WTC11 (cell line): ENCODE measurements at regions not wholly inside any gene's neighbourhood (a gene's known extent, or its start where the extent isn't known, plus 50 kb on each side); places are given as distances from the start of the nearest gene placed in this dataset.

ENCODE experiments used
- ATAC-seq: fragments of 200-7000 bp; cut with Tn5 transposase; 2 replicates; pipeline ENCODE4 v1.10.0; 2021; ENCODE audit warnings: mild to moderate bottlenecking, moderate library complexity
- CTCF ChIA-PET: fragments of 300-600 bp; sonication (Branson Sonifier 250); formaldehyde crosslinking; loops from one replicate; lab custom pipeline; 2021; ENCODE audit warnings: antibody characterized with exemption; lab: Charles Lee
- POLR2A ChIA-PET: fragments of 350-600 bp; sonication (Branson Sonifier 250); formaldehyde crosslinking; loops from one replicate; lab custom pipeline; 2021; ENCODE audit warnings: antibody characterized with exemption; lab: Charles Lee
- DNase-seq: peaks from one replicate; pipeline ENCODE4 v3.0.0; 2021; ENCODE audit warnings: low spot score
- H3K27ac Mint-ChIP-seq: 2 replicates; pipeline ENCODE4 v1.8.0; 2021; ENCODE audit warnings: mixed read lengths
- H3K27me3 Mint-ChIP-seq: 2 replicates; pipeline ENCODE4 v1.8.0; 2021; ENCODE audit warnings: low read depth, mild to moderate bottlenecking, moderate library complexity, mixed read lengths
- H3K36me3 Mint-ChIP-seq: 2 replicates; pipeline ENCODE4 v1.8.0; 2021; ENCODE audit warnings: mixed read lengths
- H3K4me1 Mint-ChIP-seq: 2 replicates; pipeline ENCODE4 v1.8.0; 2022; ENCODE audit warnings: mixed read lengths
- H3K4me3 Mint-ChIP-seq: 2 replicates; pipeline ENCODE4 v1.8.0; 2021; ENCODE audit warnings: mild to moderate bottlenecking, moderate library complexity, mixed read lengths
- H3K9me3 Mint-ChIP-seq: 2 replicates; pipeline ENCODE4 v1.8.0; 2021; ENCODE audit warnings: mixed read lengths
- AR ChIP-seq: fragments of 250-450 bp; sonication (Bioruptor Pico); IDR thresholded peaks from 2 replicates; pipeline ENCODE4 v1.9.0; 2021; ENCODE audit warnings: mild to moderate bottlenecking
- ATF1 ChIP-seq: sonication (generic); formaldehyde crosslinking; IDR thresholded peaks from 2 replicates; pipeline ENCODE4 v1.8.1; 2023; ENCODE audit warnings: mild to moderate bottlenecking, moderate library complexity, missing genetic modification reagents
- ATF3 ChIP-seq: sonication (generic); formaldehyde crosslinking; conservative IDR thresholded peaks from 2 replicates; pipeline ENCODE4 v1.8.1; 2022; ENCODE audit warnings: mild to moderate bottlenecking, missing genetic modification reagents
- CDX4 ChIP-seq: fragments of 250-450 bp; sonication (Bioruptor Pico); IDR thresholded peaks from 2 replicates; pipeline ENCODE4 v1.9.0; 2021; ENCODE audit warnings: moderate library complexity, mild to moderate bottlenecking, inconsistent platforms, borderline replicate concordance
- MAX ChIP-seq: sonication (generic); formaldehyde crosslinking; IDR thresholded peaks from 2 replicates; pipeline ENCODE4 v1.8.0; 2022; ENCODE audit warnings: mild to moderate bottlenecking, missing genetic modification reagents
- NFE2L1 ChIP-seq: sonication (generic); formaldehyde crosslinking; IDR thresholded peaks from 2 replicates; pipeline ENCODE4 v1.8.1; 2023; ENCODE audit warnings: missing genetic modification reagents
- NR1H2 ChIP-seq: sonication (generic); formaldehyde crosslinking; IDR thresholded peaks from 2 replicates; pipeline ENCODE4 v1.9.0; 2021; ENCODE audit warnings: mild to moderate bottlenecking, moderate library complexity, missing genetic modification reagents
- NR2C2 ChIP-seq: sonication (generic); formaldehyde crosslinking; IDR thresholded peaks from 2 replicates; pipeline ENCODE4 v1.8.0; 2022; ENCODE audit warnings: mild to moderate bottlenecking, missing genetic modification reagents
- PREB ChIP-seq: sonication (generic); formaldehyde crosslinking; IDR thresholded peaks from 2 replicates; pipeline ENCODE4 v1.8.1; 2022; ENCODE audit warnings: mild to moderate bottlenecking, missing genetic modification reagents, moderate library complexity, borderline replicate concordance
- RELA ChIP-seq: sonication (generic); formaldehyde crosslinking; IDR thresholded peaks from 2 replicates; pipeline ENCODE4 v1.8.1; 2022; ENCODE audit warnings: missing genetic modification reagents, mild to moderate bottlenecking, borderline replicate concordance
- RORB ChIP-seq: fragments of 250-450 bp; sonication (Bioruptor Pico); IDR thresholded peaks from 2 replicates; pipeline ENCODE4 v1.9.0; 2021; ENCODE audit warnings: mild to moderate bottlenecking
- SMAD4 ChIP-seq: sonication (generic); formaldehyde crosslinking; IDR thresholded peaks from 2 replicates; pipeline ENCODE4 v1.8.0; 2022; ENCODE audit warnings: mild to moderate bottlenecking, missing genetic modification reagents
- SOX15 ChIP-seq: fragments of 250-450 bp; sonication (Bioruptor Pico); IDR thresholded peaks from 2 replicates; pipeline ENCODE4 v1.9.0; 2021; ENCODE audit warnings: mild to moderate bottlenecking
- SP1 ChIP-seq: sonication (generic); formaldehyde crosslinking; conservative IDR thresholded peaks from 2 replicates; pipeline ENCODE4 v1.8.1; 2022; ENCODE audit warnings: missing genetic modification reagents
- TCF7 ChIP-seq: sonication (generic); formaldehyde crosslinking; IDR thresholded peaks from 2 replicates; pipeline ENCODE4 v1.8.0; 2022; ENCODE audit warnings: mild to moderate bottlenecking, low read depth, missing genetic modification reagents, moderate library complexity
- ZBTB21 ChIP-seq: sonication (generic); formaldehyde crosslinking; IDR thresholded peaks from 2 replicates; pipeline ENCODE4 v1.8.1; 2023; ENCODE audit warnings: mild to moderate bottlenecking, missing genetic modification reagents, borderline replicate concordance
- ZNF121 ChIP-seq: sonication (generic); formaldehyde crosslinking; IDR thresholded peaks from 2 replicates; pipeline ENCODE4 v1.8.0; 2023; ENCODE audit warnings: missing genetic modification reagents
- ZNF219 ChIP-seq: sonication (generic); formaldehyde crosslinking; IDR thresholded peaks from 2 replicates; pipeline ENCODE4 v1.8.0; 2023; ENCODE audit warnings: missing genetic modification reagents, mild to moderate bottlenecking, borderline replicate concordance
- ZNF396 ChIP-seq: fragments of 250-450 bp; sonication (Bioruptor Pico); IDR thresholded peaks from 2 replicates; pipeline ENCODE4 v1.8.0; 2021; ENCODE audit warnings: mild to moderate bottlenecking, moderate library complexity, borderline replicate concordance
- ZNF532 ChIP-seq: fragments of 250-450 bp; sonication (Bioruptor Pico); IDR thresholded peaks from 2 replicates; pipeline ENCODE4 v1.9.0; 2021; ENCODE audit warnings: mild to moderate bottlenecking, borderline replicate concordance

GRCh38 chr3:59542276-59542675 is 492.5 kb upstream of the CFAP20DC start (continued):
- no peak for TF ChIP-seq CDX4 (CRISPR knock-in tag)
- no peak for TF ChIP-seq NFE2L1 (CRISPR knock-in tag)
- no peak for TF ChIP-seq ZNF532 (CRISPR knock-in tag)
- TF ChIP-seq, all 79 proteins: peak for 0

GRCh38 chr3:59540696-59541095 is 490.9 kb upstream of the CFAP20DC start:
- DNase-seq, result no peak

GRCh38 chr3:59540241-59540640 is 490.4 kb upstream of the CFAP20DC start:
- ChIA-PET POLR2A (no interaction called here), CTCF (no interaction called here)
- peak overlapping the region; percentile 46 for H3K4me3 Mint-ChIP-seq
- no peaks in the 10 kb centered on the region for H3K27me3 Mint-ChIP-seq
- H3K9me3 Mint-ChIP-seq, result no peaks in the 10 kb centered on the region
- H3K4me1 Mint-ChIP-seq, result peaks cover 14% of the 10 kb centered on the region
- no peak overlapping the region for H3K27ac Mint-ChIP-seq
- no peaks in the 10 kb centered on the region for H3K36me3 Mint-ChIP-seq
- ATAC-seq (no peak), DNase-seq (no peak)
- no peak for TF ChIP-seq NR1H2 (CRISPR knock-in tag)
- TF ChIP-seq AR (CRISPR knock-in tag), result no peak
- TF ChIP-seq ZNF532 (CRISPR knock-in tag), result no peak
- TF ChIP-seq ATF3 (CRISPR knock-in tag), result no peak
- no peak for TF ChIP-seq ZNF121 (CRISPR knock-in tag)
- no peak for TF ChIP-seq MAX (CRISPR knock-in tag)
- TF ChIP-seq SP1 (CRISPR knock-in tag), result no peak
- TF ChIP-seq TCF7 (CRISPR knock-in tag), result no peak
- no peak for TF ChIP-seq SOX15 (CRISPR knock-in tag)
- no peak for TF ChIP-seq ZNF219 (CRISPR knock-in tag)
- no peak for TF ChIP-seq SMAD4
- TF ChIP-seq PREB (CRISPR knock-in tag), result no peak
- TF ChIP-seq RELA (CRISPR knock-in tag), result no peak

More at GRCh38 chr3:59540696-59541095, 490.9 kb upstream of the CFAP20DC start:
- POLR2A ChIA-PET, result no interaction called here
- CTCF ChIA-PET, result no interaction called here
- Mint-ChIP-seq H3K27ac (peak overlapping the region; percentile 58), H3K9me3 (no peaks in the 10 kb centered on the region), H3K4me3 (peak overlapping the region; percentile 46), H3K36me3 (no peaks in the 10 kb centered on the region), H3K4me1 (peaks cover 14% of the 10 kb centered on the region), H3K27me3 (no peaks in the 10 kb centered on the region)
- TF ChIP-seq NR2C2 (CRISPR knock-in tag), result no peak
- TF ChIP-seq TCF7 (CRISPR knock-in tag), result no peak
- no peak for TF ChIP-seq ATF3 (CRISPR knock-in tag)
- TF ChIP-seq ZBTB21 (CRISPR knock-in tag), result no peak
- no peak for TF ChIP-seq ZNF396 (CRISPR knock-in tag)
- TF ChIP-seq ATF1 (CRISPR knock-in tag), result no peak
- TF ChIP-seq RORB (CRISPR knock-in tag), result no peak
- no peak for ATAC-seq
